ENCODE measurements at regions not wholly inside any gene's neighbourhood (a gene's known extent, or its start where the extent isn't known, plus 50 kb on each side); places are given as distances from the start of the nearest gene placed in this dataset.
"Not testable (repeated sequence)": the region's sequence is repeated elsewhere in the genome, so short reads cannot be mapped to it uniquely, and the experiment has no call there.

DNA sequence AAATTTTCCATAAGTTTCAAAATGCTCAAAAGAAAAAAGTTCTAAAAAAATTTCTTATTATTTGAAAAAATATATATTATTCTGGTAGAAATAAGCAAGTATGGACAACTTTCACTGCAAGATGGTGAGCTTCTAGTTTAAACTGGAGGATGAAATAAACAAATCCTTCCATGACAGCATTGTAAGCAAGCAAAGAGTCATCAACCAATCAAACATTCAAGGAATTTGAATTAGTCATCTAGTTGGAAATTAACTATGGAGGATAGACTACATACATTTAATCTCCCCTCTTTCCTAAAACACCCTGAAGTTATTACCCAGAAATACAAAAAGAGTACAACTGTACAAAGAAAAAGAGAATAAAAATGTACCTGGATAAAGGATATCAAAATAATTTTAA lies 51.0 kb upstream of the IRX5 start:
- no peak for DNase-seq

DNA sequence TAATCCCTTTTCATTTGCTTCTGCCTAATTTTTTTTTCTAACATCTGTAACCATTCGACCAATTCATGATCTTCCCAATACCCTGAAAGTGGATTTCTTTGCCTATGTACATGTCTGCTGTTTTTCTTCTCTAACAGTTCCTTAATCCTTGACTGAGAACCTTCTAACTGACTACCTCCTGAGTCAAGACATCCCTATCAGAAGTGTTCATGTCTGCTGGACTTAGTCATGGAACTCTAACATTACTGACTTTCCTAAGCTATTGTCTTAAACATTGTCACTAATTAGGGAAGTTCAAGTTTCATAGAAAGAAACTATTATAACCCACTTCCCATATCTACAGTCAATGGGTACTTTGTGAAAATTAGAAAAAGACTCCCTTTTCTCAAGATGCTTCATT lies 52.4 kb upstream of the IRX5 start:
- DNase-seq = no peak

DNA sequence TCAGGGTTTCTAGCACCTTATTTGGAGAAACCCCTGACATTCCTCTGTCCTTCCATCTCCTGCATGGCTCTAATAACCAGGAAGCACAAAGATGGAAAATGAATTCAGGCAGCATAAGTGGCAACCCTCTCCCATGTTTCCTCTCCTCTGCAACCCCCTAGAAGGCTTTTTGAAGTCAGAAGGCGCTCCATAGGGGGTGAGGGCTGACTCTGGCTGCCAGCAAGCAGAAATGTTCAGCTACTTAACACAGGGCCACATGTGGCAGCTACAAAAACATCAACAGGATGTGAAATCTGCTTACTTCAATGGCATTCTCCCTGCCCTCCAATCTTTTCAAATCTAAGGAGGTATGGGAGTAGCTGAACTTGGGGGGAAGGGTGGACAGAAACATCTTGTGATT lies 55.2 kb upstream of the IRX5 start:
- DNase-seq = no peak

DNA sequence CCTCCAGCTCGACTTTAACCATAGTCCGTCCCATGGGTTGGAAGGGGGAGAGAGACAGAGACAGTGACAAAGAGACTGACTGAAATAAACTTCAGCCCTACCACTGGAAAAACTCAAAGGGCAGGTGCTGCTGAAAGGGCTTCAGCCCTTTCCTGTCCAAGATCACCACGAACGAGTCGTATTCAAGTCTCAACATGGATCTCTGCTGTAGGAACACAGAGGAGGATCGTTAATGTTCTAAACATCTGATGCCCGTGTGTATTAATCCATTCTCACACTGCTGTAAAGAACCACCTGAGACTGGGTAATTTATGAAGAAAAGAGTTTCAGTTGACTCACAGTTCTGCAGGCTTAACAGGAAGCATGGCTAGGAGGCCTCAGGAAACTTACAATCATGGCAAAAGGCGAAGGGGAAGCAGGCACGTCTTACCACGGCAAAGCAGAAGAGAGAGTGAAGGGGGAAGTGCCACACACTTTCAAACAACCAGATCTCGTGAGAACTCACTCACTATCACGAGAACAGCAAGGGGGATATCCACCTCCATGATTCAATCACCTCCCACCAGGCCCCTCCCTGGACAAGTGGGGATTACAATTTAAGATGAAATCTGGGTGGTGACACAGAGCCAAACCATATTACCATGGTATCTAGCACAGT lies 56.8 kb upstream of the IRX5 start:
- DNase-seq = not testable (repeated sequence)

DNA sequence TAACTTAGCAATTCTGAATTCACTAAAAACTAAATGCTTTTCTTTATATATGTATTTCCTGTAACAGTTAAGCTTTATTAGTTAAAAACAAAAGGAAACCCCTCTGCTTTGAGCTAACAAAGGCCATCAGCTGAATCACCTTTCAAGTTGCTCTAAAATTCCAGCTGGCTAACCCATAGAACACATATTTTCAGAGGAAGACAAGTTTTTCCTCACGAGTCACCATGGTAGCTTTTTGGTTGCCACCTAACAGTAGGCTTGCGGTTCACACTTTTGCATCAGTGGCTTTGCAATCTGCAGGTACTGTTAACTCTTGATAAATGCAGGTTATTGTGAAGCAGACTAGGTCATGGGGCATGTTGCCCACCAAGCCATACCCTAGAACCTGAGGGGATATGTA lies 57.6 kb upstream of the IRX5 start:
- DNase-seq = no peak

DNA sequence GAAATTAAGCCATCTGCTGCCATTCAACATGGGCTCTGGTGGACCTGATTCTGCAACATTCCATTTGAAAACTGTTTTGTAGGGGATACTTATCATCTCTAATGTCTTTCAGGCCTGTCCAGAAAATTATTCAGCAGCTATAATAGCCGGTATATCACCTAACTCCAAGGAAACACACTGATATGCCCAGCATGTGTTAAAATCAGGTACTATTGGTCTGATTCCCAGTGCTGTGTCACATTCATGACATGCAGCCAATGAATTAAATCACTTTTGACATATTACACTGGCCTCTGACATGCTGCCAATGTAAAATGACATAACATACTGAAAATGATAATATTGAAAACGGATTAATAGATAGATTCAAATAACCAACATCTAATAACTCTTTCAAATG lies 60.5 kb upstream of the IRX5 start:
- no peak for DNase-seq

DNA sequence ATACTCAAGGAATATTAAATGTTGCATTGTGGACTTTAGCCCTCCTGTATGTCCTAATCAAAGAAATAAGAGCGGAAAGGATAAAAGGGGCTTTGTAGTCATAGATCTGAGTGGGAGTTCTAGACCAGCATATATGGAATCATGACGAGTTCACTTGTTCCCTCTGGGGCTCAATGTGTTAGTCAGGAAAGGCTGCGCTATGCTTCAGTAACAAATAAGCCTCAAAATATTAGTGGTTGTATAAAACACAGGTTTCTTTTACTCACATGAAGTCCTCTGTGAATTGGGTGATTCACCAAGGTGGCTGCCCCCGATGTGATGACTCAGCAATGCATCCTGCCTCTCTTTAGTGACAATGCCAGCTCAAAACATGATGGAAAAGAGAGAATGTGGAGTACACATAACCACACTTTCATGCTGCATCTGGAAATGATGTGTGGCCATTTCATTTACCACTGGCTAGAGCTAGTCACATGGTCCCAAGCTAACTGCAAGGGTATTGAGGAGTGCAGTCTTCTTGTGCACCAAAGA lies 63.3 kb upstream of the IRX5 start:
- DNase-seq = no peak

DNA sequence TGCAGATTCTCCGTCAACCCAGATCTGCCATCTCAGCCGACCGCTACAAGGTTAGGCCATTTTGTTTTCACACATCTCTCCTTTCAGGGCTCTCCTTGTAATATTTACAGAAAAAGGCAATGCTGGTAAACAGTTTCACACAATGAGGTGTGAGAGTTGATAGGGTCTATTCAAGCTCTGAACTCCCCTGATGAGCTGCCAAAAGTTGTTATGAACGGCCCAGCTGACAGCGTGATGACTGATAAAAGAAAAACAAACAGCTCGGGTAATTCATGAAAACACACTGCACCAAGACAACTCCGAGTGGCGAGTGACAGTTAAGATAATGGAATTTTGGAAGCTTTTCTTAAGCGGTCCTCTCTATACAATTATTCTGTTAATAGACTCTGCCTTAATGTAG lies 68.1 kb upstream of the IRX5 start:
- DNase-seq = no peak

DNA sequence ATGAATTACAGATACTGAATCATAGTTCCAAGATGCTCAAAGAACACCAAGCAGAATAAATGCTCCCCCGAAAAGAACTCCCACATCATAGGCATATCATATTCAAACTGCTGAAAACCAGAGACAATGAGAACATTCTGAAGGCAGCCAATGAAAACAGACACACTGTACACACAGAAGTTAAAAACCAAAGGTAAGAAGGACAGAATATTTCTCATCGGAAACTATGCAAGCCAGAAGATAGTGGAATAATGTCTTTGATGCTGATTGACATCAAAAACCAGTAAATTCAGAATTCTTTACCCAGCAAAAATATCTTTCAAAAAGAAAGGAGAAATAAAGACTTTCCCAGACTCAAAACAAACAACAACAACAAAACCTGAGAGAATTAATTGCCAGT lies 73.8 kb upstream of the IRX5 start:
- DNase-seq = no peak

DNA sequence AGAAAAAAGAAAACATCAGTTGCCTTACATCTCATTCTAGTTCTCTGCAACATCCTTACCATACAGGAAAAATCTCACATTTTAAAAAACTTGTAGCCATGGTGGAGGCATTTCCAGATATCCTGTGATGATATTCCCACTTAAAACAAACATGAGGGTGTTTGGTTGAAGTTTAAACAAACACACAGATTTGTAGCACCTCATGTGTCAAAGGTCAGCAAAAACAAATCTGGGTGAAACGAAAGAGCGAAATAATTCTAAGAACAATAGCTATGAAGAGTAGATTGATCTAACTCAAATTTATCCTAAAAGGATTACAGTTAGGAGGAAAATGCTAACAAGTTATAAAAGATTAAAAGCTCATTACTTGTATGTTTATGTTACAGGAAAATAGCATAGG lies 83.1 kb upstream of the IRX5 start:
- DNase-seq = no peak

DNA sequence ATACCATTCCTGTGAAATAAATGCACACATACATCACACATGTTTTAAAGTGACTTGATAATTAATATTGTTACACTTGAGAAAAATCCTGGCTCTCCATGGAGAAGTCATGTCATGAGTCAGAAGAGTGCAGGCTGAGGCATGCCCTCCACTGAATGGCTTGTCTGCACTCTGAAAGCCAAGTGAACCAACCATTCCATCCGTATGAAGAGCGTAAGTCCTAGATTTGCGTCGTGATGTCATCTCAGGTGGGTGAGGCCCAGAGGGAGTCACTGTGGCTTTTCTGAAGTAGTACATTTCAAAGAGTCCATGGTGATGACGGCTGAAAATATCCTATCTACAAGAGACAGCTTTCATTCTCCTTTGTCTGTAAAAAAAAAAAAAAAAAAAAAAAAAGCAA lies 83.5 kb upstream of the IRX5 start:
- DNase-seq = no peak

DNA sequence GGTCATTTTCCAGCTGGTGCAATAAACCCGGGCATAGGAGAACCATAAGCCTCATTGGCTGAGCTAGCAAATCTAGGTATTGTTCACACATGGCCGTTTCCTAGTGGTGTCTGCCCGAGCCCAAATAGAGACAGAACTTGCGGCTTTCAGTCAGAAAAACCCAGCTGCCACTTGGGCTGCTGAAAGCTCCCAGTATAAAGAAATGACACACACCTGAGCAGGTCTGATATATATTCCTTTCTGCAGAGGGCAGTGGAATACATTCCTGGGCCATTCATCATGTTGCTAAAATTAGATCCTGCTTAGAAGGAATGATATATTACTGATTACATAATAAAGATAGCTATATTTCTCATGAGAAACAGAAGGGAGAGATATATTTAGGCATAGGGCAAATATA lies 83.9 kb upstream of the IRX5 start:
- DNase-seq = no peak

DNA sequence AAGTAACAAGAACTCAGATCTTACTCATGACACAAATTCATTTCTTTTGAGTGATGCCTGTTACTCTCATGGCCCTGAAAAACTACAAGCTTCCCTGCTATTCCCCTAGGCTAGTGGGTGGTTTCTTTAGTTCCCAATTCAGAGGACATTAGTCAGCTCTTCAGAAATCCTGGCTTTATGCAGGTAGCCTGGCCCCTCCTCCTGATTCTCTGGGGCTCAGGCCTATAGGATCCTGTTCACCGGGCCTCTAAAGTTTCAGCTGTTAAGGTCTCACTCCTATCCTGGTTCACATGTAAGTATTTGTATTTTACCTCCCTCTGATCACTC lies 87.3 kb upstream of the IRX5 start:
- DNase-seq = no peak

DNA sequence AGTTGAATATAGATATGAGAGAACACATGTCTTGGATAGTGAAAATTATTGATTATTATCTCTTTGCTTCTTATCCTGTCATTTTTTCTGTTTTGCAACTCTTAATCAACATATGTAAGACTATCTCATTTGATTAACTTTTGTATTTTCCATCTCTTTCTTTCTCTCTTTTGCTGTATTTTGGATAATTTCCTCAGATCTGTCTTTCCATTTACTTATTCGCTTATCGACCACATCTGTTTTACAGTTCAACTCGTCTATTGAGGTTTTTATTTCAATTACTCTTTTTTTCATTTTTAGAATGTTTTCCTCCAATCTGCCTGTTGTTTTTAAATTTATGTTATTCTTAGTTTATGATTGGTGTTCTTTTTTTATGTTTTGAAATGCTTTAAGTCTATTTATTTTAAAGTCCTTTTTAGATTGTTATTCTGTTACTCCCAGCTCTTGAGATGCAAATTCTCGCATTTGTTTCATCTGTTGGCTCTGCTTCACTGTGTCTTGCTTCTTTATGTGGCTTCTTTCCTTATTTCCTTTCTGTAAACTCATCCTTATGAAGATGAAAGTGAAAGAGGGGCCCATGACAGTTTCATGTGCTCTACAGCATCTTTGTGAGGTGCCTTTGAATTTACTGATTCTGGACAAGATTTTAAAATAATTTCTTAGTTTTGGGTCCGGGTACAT lies 87.8 kb upstream of the IRX5 start:
- DNase-seq = no peak

DNA sequence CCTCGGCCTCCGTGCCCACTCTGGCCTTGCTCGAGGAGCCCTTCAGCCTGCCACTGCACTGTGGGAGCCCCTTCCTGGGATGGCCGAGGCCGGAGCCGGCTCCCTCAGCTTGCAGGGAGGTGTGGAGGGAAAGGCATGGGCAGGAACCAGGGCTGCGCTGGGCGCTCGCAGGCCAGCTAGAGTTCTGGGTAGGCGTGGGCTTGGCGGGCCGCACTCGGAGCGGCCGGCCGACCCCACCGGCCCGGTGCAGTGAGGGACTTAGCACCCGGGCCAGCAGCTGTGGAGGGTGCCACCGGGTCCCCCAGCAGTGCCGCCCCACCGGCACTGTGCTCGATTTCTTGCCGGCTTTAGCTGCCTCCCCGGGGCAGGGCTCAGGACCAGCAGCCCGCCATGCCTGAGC lies 101.0 kb upstream of the IRX5 start:
- no peak for DNase-seq

DNA sequence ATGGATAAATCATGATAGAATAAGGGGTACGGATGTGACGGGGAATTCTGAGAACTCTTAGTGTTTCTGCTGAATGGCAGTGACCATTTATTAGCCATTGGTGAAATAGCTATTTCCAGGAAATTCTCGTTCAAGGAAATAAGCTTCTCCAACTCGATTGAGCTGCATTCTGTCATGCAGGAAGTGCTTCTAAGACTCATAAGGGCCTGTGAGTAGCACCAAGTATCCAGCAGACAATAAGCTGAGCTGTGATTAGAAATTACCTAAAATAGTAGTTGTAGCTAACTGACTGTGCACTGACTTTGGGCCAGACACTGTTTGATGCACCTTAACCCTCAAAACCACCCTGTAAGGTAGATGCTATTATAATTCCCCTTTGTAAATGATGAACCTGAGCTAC lies 107.8 kb upstream of the IRX5 start:
- DNase-seq = no peak

DNA sequence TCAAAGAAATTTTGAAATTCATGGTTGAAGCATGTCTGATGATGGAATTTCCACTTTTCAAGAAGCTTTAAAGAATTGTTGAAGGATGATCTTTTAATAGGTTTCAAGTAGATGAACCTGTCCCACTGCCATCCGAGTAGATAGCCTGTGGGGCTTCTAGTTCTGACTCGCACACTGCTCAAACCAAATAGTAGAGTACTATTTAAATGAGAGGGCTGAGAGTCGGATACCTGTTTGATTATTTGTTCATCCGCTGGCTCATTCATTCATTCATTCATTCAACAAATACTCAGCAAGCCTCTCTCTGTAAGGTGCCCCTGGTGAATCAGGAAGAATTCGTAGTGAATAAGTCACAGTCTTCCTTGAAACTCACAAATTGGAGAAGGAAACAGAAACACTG lies 108.2 kb upstream of the IRX5 start:
- no peak for DNase-seq

DNA sequence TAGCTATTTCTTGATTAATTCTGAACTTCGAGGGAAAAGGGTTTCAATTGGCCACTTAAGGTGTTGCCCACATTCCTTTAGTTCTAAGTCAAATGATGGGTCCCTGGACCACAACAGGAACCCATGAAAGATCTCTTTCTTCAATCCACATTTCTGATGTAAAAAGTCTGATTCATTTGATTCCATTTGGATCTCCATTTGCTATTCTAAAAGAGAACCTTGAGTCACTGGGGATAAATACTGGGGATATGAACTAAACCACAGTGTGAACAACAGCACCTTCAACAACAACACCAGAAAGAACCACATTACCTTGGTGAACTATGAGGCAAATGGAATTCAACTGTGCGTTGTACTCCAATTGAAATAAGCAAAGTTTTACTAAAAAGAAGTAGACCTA lies 108.9 kb upstream of the IRX5 start:
- no peak for DNase-seq

DNA sequence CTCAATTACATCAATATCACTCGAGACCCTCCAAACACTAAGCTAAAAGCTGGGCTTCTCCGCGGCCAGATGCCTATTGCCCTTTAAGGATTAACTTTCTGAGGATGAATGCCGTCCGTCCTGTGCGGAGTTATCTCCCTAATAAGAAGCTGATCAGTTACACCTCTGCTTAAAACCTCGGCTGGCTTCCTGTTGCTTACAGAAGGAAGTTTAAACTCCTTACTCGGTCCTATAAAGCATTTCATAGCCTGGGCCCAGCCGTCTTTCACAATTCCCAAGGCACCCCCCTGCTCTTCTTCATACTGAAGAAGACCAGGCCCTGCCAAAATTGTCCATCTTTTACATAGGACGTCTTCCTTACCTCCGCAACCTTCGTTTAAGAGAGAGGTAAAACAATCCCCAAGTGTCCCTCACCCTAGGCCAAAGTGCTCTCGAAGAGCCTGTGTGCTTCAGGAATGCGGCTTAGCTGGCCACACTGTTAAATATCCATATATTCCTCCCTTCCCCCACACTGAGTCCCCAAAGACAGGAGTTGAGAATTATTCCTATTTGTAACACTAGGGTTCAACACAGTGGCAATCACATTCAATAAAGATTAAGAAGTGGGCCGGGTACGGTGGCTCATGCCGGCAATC lies 112.6 kb upstream of the IRX5 start:
- no peak for DNase-seq

DNA sequence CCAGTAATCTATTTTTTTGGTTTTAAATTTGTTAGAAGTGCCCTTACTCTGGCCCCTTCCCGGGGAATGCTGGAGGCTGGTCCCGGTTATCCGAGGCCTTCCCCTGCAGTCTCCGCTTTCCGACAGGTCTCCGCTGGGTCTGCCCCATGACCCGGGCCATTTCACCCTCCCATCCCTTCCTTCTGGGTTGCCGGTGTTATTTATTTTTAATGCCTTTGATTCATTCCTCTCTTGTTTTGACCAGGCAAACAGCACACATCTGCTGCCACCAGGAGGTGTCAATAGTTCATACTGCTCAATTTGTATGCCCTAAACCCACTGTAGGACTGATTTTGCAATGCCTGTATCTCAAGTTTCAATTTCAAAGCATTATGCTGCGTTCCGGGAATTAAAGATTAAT lies 113.2 kb upstream of the IRX5 start:
- DNase-seq = peak; percentile 24

DNA sequence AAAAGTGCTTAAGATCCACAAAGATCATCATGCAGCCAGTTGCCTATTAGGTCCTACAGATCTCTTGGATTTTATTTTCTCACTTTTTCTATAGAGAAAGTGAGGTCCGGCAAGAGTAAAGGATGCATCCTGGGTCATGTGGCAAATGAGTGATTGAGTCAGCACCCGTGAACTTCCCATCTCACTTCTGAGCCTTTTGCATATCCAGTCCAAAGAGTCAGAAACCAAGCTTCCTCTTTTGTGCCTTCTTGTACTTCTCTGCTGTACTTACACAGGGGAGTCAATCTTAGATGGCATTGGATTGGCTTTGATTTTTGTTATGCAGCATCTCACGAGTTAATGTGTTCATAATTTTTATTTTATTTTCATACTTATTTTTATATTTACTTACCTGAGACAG lies 114.2 kb upstream of the IRX5 start:
- DNase-seq = no peak

DNA sequence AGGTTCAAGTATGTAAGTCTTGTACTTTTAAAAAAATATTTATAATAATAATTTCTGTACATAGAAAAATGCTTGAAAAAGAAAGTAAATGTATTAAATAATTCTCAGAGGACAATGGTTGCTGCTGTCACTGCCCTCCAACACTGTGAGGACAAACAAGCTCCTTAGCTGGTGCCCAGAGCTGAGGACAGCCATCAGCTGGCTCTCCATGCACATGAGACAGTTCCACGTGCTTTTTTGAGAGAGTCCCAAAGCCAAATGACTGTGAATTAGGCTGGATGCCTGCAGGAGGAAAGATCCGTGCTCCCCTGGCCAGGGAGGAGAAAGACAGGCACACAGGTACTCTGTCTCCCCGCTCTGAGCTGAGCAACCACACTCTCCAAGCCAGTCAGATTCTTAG lies 115.5 kb upstream of the IRX5 start:
- DNase-seq = no peak

DNA sequence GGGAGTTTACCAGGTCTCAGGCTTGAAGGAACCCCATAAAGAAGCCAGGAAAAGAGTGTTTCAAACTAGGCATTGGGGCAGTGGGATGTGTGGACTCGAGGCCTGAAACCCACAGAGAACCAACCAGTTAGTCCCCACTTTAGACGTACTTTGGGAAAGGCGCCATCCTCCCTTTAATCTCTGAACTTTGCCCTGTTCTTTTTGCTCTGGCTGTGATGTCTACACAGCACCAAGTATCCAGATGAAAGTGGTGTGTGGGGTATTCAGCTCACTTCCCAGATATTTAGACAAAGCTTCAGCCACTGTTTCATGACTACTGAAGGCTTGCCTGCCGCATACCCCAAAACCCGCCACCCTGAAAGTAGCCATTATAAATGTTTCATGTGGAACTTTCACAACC lies 116.9 kb upstream of the IRX5 start:
- DNase-seq = no peak

DNA sequence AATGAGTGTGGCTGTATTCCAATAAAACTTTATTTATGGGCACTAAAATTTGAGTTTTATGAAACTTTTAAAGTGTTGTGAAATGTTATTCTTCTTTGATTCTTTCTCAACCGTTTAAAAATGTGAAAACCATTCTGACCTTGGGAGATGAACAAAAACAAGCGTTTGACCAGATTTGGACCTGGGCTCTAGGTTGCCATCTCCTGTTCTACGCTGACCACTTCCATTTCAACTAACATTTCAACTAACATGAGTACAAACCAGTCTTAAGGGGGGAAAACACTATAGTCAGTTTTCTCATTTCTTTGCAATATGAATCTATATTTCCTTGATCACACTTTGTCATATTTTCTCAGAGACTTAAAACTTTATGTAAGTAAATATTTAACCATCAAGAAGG lies 118.4 kb upstream of the IRX5 start:
- no peak for DNase-seq

DNA sequence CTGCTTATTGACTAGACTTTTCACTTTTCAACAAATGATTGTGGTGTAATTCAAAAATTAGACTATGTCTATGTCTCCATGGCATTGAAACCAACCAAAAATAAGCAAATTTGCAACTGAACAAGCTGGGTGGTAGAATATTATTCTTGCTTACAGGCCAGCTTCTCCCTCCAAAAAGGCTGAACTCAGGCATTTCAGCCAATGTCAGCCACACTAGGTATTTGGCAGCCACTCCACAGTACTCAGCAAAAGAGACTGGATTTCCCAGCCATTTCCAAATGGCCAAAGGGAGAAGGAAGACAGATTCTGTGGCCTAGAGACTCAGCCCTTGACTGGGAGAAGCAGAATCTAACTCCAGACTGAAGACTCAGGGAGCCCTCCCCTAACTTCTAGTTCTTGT lies 121.8 kb upstream of the IRX5 start:
- DNase-seq = no peak
